HT-29 (cell line): ENCODE measurements at regions not wholly inside any gene's neighbourhood (a gene's known extent, or its start where the extent isn't known, plus 50 kb on each side); places are given as distances from the start of the nearest gene placed in this dataset.

Experiments used
- DNase-seq: peaks from one replicate; pipeline ENCODE4 v3.0.0-alpha.2; 2015; ENCODE audit warnings: low spot score

GRCh38 chr2:42904576-42904876 lies 112.1 kb upstream of the HAAO start:
- no peak for DNase-seq

DNA sequence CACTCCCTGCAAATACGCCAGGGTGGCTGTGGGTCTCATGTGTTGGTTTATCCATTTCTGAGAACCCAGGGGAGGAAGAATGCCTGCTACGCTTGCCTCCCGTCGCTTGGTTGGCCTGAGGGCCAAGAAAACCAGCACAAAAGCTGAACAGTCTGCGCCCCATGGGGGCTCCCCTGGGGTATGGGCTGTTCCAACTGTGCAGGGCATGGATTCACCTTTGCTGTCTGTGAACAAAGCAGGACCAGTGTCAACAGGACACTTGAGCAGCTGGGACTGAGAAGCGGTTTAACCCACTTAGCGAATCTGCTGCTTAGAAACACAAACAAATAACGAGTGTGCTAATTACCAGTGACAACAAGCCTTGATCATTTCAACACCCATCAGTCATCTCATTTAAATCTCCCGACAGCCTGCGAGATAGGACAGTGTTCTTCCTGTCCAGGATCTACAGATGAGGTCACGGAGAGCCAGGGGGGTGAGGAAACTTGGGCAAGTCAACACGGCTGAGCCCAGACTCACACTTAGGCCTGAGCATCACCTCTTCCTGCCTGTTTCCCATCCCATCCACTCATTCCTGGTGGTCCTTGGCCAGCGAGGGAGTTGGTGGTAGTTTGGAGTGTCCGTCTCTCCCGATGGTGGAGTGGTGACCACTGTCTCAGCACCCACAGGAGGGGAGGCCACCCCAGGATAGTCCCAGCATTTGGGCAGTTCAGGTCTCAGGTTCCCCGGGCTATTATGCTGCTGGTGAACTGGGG lies 111.6 kb upstream of the HAAO start:
- no peak for DNase-seq

DNA sequence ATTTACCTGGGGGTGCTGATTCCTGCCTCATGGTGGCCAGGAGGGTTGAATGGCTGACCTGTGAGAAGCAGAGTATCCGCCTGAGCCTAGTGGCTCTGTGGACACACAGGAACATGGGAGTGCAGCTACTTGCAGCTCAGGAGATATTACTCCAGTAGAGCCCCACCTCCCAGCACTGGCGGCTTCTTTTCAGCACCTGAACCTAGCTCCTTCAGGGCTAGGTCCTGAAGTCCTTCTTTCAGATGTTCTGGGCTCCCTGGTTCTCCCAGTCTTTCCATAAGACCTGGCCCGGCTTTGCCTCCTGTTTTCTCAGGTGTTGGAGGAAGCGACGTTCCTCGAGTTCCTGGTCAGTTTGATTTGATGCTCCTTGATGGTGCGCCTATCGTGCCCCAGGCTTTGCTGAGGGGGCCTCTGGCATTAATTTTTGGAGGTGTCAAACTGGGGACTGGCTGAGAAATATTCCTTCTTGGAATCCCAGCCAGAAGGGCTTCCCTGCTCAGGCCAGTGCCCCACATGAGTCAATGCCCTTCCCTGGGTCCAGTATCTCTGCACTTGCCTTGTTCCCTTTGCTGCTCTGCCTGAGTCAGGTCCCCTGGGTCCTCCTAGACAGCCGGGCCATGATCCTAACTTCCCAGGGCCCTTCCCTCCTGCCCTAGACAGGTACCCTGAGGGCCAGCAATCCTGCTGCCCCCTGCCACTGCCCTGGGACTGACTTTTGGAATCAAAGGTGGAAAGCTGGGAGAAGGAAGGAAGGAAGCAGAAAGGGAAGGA lies 110.7 kb upstream of the HAAO start:
- no peak for DNase-seq

DNA sequence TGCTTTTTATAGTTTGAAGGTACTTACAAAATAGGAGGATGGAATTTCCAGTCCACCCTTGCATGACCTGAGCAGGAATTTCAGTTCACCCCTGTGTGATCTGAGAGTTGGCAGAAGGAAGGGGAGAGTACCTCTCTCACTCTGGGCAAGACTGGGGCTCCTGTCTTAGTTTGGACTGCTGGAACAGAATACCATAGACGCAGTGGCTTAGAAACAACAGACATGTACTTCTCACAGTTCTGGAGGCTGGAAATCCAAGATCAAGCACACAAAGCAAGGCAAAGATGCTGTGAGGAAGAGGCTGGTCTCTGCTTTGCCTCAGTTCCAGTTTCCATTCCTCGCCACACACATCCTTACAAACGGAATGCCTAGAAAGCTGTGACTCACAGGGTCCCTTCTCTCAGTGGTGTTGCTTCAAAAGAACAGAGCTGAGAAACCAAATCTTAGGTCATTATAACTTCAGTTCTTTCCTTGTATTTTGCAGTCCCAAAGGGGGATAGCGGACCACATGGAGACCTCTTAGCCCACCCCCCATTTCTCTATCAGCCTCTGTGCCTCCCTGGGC lies 108.8 kb upstream of the HAAO start:
- no peak for DNase-seq

- DNase-seq: no peak
Measured at GRCh38 chr2:42900289-42900891, 108.0 kb upstream of the HAAO start.

GRCh38 chr2:42897358-42897757 lies 105.0 kb upstream of the HAAO start:
- no peak for DNase-seq

GRCh38 chr2:42895791-42896135 lies 103.4 kb upstream of the HAAO start:
- no peak for DNase-seq

DNA sequence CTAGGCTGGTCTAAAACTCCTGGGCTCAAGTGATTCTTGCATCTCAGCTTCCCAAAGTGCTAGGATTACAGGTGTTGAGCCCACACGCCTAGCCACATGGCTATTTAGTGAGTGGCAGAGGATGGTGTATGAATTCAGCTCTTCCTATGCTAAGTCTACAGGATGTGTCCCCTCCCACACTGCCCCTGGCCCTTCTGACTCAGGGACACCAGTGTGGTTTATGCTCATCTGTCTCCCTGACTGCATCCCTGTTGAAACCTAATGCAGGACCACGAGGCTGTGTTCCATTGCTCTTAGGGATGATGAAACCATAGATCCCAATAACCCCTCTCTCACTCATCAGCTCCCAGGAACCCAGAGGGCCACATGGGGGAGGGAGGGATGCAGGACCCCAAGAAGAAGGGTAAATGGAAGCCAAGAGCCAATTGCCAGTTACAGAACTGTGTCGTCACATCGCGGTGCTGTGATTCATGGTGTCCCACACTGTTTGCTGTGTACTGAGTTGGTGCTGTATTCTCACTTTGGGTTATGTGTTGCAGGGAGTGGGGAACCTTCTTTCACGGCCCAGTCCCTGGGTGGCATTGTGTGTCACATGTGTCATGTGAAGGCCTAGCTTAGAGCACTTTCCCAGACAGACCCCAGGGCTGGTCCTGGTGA lies 102.9 kb upstream of the HAAO start:
- DNase-seq: no peak

DNA sequence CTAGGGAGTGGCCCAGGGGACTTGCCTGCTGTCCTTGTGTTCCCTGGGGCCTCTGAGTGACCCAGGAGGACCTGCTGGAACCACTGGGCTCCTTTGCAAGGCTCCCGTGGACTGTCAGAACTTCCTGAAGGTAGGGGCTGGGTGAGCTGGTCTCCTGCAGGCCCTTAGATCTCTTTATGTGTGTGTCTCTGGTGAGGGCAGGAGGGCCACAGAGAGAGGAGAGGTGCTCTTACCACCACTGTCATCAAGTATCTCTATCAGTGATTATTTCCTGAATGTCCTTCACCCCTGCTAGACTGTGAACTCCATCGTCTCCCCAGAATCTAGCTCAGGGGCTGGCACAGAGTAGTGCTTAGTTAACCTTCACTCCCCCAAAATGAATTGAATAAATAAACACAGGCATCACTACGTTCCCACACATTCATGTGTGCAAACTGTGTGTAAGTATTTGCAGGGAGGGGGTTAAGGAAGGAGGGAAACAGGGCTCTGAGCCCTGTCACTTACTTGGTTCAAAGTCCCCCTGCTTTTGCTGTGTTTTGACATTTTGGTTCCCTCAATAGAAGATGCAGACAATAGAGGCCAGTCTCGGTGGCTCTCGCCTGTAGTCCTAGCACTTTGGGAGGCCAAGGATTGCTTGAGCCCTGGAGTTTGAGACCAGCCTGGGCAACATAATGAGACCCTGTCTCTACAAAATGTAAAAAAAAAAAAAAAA lies 100.8 kb upstream of the HAAO start:
- no peak for DNase-seq

- DNase-seq: no peak
Measured at GRCh38 chr2:42890791-42891355, 98.5 kb upstream of the HAAO start.

DNA sequence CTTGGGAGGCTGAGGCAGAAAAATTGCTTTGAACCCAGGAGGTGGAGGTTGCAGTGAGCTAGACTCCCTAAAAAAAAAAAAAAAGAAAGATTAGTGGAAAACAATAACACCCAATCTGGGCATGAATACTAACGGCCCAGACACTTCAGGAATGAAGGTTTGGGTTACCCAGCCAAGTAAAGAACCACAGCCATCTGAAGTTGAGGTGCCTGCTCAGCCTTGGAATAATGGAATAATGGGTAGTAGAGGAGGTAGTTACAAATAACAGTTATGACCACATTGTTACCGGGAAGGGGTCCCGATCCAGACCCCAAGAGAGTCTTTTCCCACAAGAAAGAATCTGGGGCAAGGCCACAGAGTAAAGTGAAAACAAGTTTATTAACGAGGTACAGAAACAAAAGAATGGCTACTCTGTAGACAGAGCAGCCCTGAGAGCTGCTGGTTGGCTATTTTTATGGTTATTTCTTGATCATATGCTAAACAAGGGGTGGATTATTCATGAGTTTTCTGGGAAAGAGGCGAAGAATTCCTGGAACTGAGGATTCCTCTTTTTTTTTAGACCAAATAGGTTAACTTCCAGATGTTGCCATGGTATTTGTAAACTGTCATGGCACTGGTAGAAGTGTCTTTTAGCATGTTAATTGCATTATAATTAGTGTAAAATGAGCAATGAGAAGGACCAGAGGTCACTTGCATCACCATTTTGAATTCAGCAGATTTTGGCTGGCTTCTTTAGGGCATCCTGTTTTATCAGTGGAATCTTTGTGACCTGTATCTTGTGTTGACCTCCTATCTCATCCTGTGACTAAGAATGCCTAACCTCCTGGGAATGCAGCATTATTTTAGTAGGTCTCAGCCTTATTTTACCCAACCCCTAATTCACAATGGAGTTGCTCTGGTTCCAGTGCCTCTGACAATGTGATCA lies 96.2 kb upstream of the HAAO start:
- DNase-seq: no peak

- DNase-seq: no peak
Measured at GRCh38 chr2:42886921-42887320, 94.5 kb upstream of the HAAO start.

GRCh38 chr2:42882756-42883155 lies 90.4 kb upstream of the HAAO start:
- no peak for DNase-seq

GRCh38 chr2:42881732-42882131 lies 89.3 kb upstream of the HAAO start:
- no peak for DNase-seq

GRCh38 chr2:42880738-42881690 lies 88.6 kb upstream of the HAAO start:
- no peak for DNase-seq

- peak; percentile 39 for DNase-seq
Measured at GRCh38 chr2:42879913-42880737, 87.7 kb upstream of the HAAO start.

- DNase-seq: no peak
Measured at GRCh38 chr2:42879121-42879705, 86.8 kb upstream of the HAAO start.

DNA sequence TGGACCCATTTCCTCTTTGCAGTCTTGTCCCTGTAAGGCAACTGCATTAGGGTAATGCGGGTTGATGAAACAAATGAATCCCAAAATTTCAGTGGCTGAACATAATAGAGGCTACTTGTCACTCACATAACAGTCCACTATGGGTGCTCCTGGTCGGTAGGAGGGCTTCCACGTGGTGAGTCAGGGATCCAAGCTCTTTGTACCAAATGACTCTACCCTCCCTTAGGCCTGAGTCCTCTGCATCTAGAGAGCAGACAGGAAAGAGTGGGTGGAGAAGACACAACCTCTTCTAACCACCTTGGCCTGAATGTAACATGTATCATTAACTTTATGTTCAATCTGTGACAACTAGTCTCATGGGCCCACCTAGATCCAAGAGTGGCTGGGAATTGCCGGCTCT lies 86.2 kb upstream of the HAAO start:
- DNase-seq: no peak
